ENCODE measurements at regions not wholly inside any gene's neighbourhood (a gene's known extent, or its start where the extent isn't known, plus 50 kb on each side); places are given as distances from the start of the nearest gene placed in this dataset.

DNA sequence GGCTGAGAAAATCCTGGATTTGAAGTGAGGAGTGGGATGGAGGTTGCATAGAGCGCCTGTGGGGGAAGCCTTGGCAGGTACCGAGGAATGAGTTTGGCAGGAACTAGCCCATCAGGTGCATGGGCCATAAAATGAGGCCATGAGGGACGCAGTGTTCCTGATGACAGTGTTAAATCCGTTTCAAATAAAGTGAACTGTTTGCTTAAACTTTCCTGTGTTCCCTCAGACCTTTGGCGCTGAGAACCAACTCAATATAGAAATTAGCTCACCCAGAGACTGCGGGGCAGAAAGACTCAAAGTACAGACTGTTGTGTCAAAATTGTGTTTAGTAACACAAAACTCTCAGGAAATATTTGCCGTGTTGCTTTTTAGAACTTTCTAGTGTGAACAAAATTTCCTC, 250.0 kb upstream of the NR3C2 start:
- Histone ChIP-seq H3K79me2 (ENCODE audit: control insufficient read depth, insufficient read depth, low read length) (no peaks in the 10 kb centered on the region), H3K4me3 (no peak overlapping the region), H3K4me2 (ENCODE audit: control insufficient read depth, insufficient read depth) (no peak overlapping the region), H3K27ac (ENCODE audit: control insufficient read depth, insufficient read depth) (no peak overlapping the region), H3K27me3 (replicated peaks in 1 of 2; ENCODE audit: control insufficient read depth in 2 of 2, insufficient read depth in 2 of 2, low read length in 1 of 2) (no peaks in the 10 kb centered on the region), H3K36me3 (ENCODE audit: control insufficient read depth in 2 of 2, insufficient read depth in 2 of 2, low read length in 1 of 2) (no peaks in the 10 kb centered on the region), H3K9ac (ENCODE audit: control insufficient read depth, insufficient read depth, low read length) (no peak overlapping the region), H3K4me1 (ENCODE audit: control insufficient read depth, insufficient read depth, low read length) (no peaks in the 10 kb centered on the region), H4K20me1 (ENCODE audit: control insufficient read depth, insufficient read depth) (no peaks in the 10 kb centered on the region), H2AFZ (ENCODE audit: control insufficient read depth, low read depth, low read length) (no peak overlapping the region), H3K9me3 (replicated peaks; ENCODE audit: control insufficient read depth, insufficient read depth, low read length) (no peaks in the 10 kb centered on the region)
- intact Hi-C loops (cut with micrococcal nuclease; ENCODE audit: unreplicated experiment) (no loop called here), in situ Hi-C loops (cut with MboI) (no loop called here)
- DNase-seq (ENCODE audit: low read depth, low spot score), result no peak
- POLR2A ChIA-PET, result no interaction called here
- no TSS peak for BruUV-seq (replicated peaks)
- no peak for FAIRE-seq
- SMC1A ChIA-PET (ENCODE audit: uncharacterized antibody, unreplicated experiment), result interaction anchor here (0.8 kb wide), 1 partner anchor 14 kb away, joined by 3 read pairs; no protein-coding TSS in a partner anchor
- no peak for ATAC-seq
- RAD21 ChIA-PET (ENCODE audit: unreplicated experiment), result no interaction called here
- CTCF ChIA-PET, result no interaction called here
- 25% methylated on average over 7 of the region's 7 CpGs for WGBS (ENCODE audit: insufficient coverage, insufficient replicate concordance, low lambda C conversion rate, missing lambda C conversion rate)
- no peak for TF ChIP-seq IKZF1 (conservative IDR thresholded peaks at IDR 0.05)
- TF ChIP-seq, protein P1, sequence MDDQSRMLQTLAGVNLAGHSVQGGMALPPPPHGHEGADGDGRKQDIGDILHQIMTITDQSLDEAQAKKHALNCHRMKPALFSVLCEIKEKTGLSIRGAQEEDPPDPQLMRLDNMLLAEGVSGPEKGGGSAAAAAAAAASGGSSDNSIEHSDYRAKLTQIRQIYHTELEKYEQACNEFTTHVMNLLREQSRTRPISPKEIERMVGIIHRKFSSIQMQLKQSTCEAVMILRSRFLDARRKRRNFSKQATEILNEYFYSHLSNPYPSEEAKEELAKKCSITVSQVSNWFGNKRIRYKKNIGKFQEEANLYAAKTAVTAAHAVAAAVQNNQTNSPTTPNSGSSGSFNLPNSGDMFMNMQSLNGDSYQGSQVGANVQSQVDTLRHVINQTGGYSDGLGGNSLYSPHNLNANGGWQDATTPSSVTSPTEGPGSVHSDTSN (IDR thresholded peaks at IDR 0.05; ENCODE audit: insufficient replicate concordance, low read depth, low read length), result no peak
- no peak for TF ChIP-seq RAD51 (IDR thresholded peaks at IDR 0.05)
- no peak for TF ChIP-seq NFYB (IDR thresholded peaks at IDR 0.05; ENCODE audit: insufficient read depth, low read depth, low read length)
- TF ChIP-seq TBL1XR1 (IDR thresholded peaks at IDR 0.05; ENCODE audit: low read depth, low read length), result no peak
- TF ChIP-seq, protein P2, sequence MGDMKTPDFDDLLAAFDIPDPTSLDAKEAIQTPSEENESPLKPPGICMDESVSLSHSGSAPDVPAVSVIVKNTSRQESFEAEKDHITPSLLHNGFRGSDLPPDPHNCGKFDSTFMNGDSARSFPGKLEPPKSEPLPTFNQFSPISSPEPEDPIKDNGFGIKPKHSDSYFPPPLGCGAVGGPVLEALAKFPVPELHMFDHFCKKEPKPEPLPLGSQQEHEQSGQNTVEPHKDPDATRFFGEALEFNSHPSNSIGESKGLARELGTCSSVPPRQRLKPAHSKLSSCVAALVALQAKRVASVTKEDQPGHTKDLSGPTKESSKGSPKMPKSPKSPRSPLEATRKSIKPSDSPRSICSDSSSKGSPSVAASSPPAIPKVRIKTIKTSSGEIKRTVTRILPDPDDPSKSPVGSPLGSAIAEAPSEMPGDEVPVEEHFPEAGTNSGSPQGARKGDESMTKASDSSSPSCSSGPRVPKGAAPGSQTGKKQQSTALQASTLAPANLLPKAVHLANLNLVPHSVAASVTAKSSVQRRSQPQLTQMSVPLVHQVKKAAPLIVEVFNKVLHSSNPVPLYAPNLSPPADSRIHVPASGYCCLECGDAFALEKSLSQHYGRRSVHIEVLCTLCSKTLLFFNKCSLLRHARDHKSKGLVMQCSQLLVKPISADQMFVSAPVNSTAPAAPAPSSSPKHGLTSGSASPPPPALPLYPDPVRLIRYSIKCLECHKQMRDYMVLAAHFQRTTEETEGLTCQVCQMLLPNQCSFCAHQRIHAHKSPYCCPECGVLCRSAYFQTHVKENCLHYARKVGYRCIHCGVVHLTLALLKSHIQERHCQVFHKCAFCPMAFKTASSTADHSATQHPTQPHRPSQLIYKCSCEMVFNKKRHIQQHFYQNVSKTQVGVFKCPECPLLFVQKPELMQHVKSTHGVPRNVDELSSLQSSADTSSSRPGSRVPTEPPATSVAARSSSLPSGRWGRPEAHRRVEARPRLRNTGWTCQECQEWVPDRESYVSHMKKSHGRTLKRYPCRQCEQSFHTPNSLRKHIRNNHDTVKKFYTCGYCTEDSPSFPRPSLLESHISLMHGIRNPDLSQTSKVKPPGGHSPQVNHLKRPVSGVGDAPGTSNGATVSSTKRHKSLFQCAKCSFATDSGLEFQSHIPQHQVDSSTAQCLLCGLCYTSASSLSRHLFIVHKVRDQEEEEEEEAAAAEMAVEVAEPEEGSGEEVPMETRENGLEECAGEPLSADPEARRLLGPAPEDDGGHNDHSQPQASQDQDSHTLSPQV (IDR thresholded peaks at IDR 0.05), result no peak
- TF ChIP-seq SP1 (IDR thresholded peaks at IDR 0.05; ENCODE audit: low read depth, low read length), result no peak
- TF ChIP-seq NFYA (IDR thresholded peaks at IDR 0.05; ENCODE audit: borderline replicate concordance, low read depth, low read length), result no peak
- TF ChIP-seq YBX1 (IDR thresholded peaks at IDR 0.05), result no peak
- no peak for TF ChIP-seq ZNF622 (IDR thresholded peaks at IDR 0.05)
- TF ChIP-seq, protein P3, sequence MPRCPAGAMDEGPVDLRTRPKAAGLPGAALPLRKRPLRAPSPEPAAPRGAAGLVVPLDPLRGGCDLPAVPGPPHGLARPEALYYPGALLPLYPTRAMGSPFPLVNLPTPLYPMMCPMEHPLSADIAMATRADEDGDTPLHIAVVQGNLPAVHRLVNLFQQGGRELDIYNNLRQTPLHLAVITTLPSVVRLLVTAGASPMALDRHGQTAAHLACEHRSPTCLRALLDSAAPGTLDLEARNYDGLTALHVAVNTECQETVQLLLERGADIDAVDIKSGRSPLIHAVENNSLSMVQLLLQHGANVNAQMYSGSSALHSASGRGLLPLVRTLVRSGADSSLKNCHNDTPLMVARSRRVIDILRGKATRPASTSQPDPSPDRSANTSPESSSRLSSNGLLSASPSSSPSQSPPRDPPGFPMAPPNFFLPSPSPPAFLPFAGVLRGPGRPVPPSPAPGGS (IDR thresholded peaks at IDR 0.05; ENCODE audit: borderline replicate concordance, insufficient read depth, low read depth, low read length, poor library complexity, severe bottlenecking), result no peak
- no peak for TF ChIP-seq MEF2A (IDR thresholded peaks at IDR 0.05; ENCODE audit: insufficient read depth, low read depth, low read length)
- no peak for TF ChIP-seq ZSCAN29 (IDR thresholded peaks at IDR 0.05)
- no peak for TF ChIP-seq CBX3 (IDR thresholded peaks at IDR 0.05; ENCODE audit: borderline replicate concordance, low read depth)
- TF ChIP-seq CBX5 (IDR thresholded peaks at IDR 0.05; ENCODE audit: low read depth), result no peak
- TF ChIP-seq MTA2 (IDR thresholded peaks at IDR 0.05; ENCODE audit: low read depth), result no peak

All from GM12878 (cell line).